Neural cell (in vitro differentiated cells): ENCODE measurements at regions not wholly inside any gene's neighbourhood (a gene's known extent, or its start where the extent isn't known, plus 50 kb on each side); places are given as distances from the start of the nearest gene placed in this dataset.

Experiments
- H2AFZ ChIP-seq: fragments of 200-600, 300-800 bp; sonication (generic), shearing (Covaris generic); 2 replicates; pipeline ENCODE4 v1.6.0; 2014; ENCODE audit warnings: low read depth, mild to moderate bottlenecking, antibody characterized with exemption, low read length, moderate library complexity
- H3F3A ChIP-seq: fragments of 200-600 bp; shearing (Covaris generic); 2 replicates; pipeline ENCODE4 v1.6.1; 2016; ENCODE audit warnings: mild to moderate bottlenecking, moderate library complexity, mixed read lengths, antibody characterized with exemption, low read length; ENCODE audit not compliant: insufficient read depth, poor library complexity, severe bottlenecking
- H3K27ac ChIP-seq: fragments of 200-600, 300-800 bp; sonication (generic), shearing (Covaris generic); 2 replicates; pipeline ENCODE4 v1.5.1; 2014; ENCODE audit warnings: mild to moderate bottlenecking, low read length, moderate library complexity
- H3K27me3 ChIP-seq: fragments of 300-800, 200-600 bp; sonication (generic), shearing (Covaris generic); 2 replicates; pipeline ENCODE4 v1.6.0; 2014; ENCODE audit warnings: mild to moderate bottlenecking, low read depth, low read length, moderate library complexity; ENCODE audit not compliant: insufficient read depth
- H3K36me3 ChIP-seq: fragments of 300-800, 200-600 bp; sonication (generic), shearing (Covaris generic); 2 replicates; pipeline ENCODE4 v1.5.1; 2014; ENCODE audit warnings: mild to moderate bottlenecking, antibody characterized with exemption, low read length, moderate library complexity; ENCODE audit not compliant: insufficient read depth
- H3K4me2 ChIP-seq: fragments of 300-800, 200-600 bp; sonication (generic), shearing (Covaris generic); 2 replicates; pipeline ENCODE4 v1.6.0; 2014; ENCODE audit warnings: mild to moderate bottlenecking, low read length
- H3K4me3 ChIP-seq: fragments of 300-800, 200-600 bp; sonication (generic), shearing (Covaris generic); 2 replicates; pipeline ENCODE4 v1.5.1; 2014; ENCODE audit warnings: mild to moderate bottlenecking, low read length, moderate library complexity
- H3K79me2 ChIP-seq: fragments of 200-600 bp; shearing (Covaris generic); replicated peaks from 2 replicates; pipeline ENCODE4 v1.6.0; 2014; ENCODE audit warnings: mild to moderate bottlenecking, low read length, moderate library complexity; ENCODE audit not compliant: insufficient read depth
- H3K9ac ChIP-seq: fragments of 300-800, 200-600 bp; sonication (generic), shearing (Covaris generic); 2 replicates; pipeline ENCODE4 v1.6.1; 2016; ENCODE audit warnings: mild to moderate bottlenecking, low read length, mixed read lengths
- H3K9me2 ChIP-seq: fragments of 200-600 bp; shearing (Covaris generic); 2 replicates; pipeline ENCODE4 v1.6.1; 2016; ENCODE audit warnings: mild to moderate bottlenecking, low read length, mixed read lengths; ENCODE audit not compliant: insufficient read depth
- H3K9me3 ChIP-seq: fragments of 200-600, 300-800 bp; sonication (generic), shearing (Covaris generic); 2 replicates; pipeline ENCODE4 v1.6.1; 2016; ENCODE audit warnings: mild to moderate bottlenecking, mixed run types, low read length, moderate library complexity, mixed read lengths
- H4K20me1 ChIP-seq: fragments of 200-600 bp; shearing (Covaris generic); 2 replicates; pipeline ENCODE4 v1.6.1; 2016; ENCODE audit warnings: mild to moderate bottlenecking, mixed run types; ENCODE audit not compliant: insufficient read depth
- EP300 ChIP-seq: fragments of 450-650 bp; conservative IDR thresholded peaks from 2 replicates; pipeline ENCODE4 v1.6.1; 2014; ENCODE audit warnings: antibody characterized with exemption, mild to moderate bottlenecking, moderate library complexity; ENCODE audit not compliant: poor library complexity, severe bottlenecking
- EZH2 ChIP-seq: fragments of 200-600, 300-800 bp; shearing (Covaris generic), sonication (generic); IDR thresholded peaks from 2 replicates; pipeline ENCODE4 v1.6.1; 2014; ENCODE audit warnings: antibody characterized with exemption, low read length, borderline replicate concordance, mild to moderate bottlenecking; ENCODE audit not compliant: insufficient read depth, poor library complexity, severe bottlenecking
- POLR2AphosphoS5 ChIP-seq: IDR thresholded peaks from 2 replicates; pipeline ENCODE4 v1.6.1; 2012
- RAD21 ChIP-seq: fragments of 450-650 bp; conservative IDR thresholded peaks from 2 replicates; pipeline ENCODE4 v1.6.1; 2014; ENCODE audit warnings: antibody characterized with exemption, mild to moderate bottlenecking, moderate library complexity
- SMC3 ChIP-seq: fragments of 450-650 bp; conservative IDR thresholded peaks from 2 replicates; pipeline ENCODE4 v1.6.1; 2014; ENCODE audit warnings: antibody characterized with exemption, mild to moderate bottlenecking, moderate library complexity; ENCODE audit not compliant: poor library complexity
- TAF1 ChIP-seq: IDR thresholded peaks from 2 replicates; pipeline ENCODE4 v1.6.1; 2012; ENCODE audit warnings: low read depth
- TF ChIP-seq, protein P1 (sequence below): IDR thresholded peaks from 2 replicates; pipeline ENCODE4 v1.6.1; 2012; ENCODE audit warnings: borderline replicate concordance
- TF ChIP-seq, protein P2 (sequence below): fragments of 450-650 bp; IDR thresholded peaks from 2 replicates; pipeline ENCODE4 v1.5.1; 2014; ENCODE audit warnings: antibody characterized with exemption, mild to moderate bottlenecking, moderate library complexity; ENCODE audit not compliant: poor library complexity, severe bottlenecking

DNA sequence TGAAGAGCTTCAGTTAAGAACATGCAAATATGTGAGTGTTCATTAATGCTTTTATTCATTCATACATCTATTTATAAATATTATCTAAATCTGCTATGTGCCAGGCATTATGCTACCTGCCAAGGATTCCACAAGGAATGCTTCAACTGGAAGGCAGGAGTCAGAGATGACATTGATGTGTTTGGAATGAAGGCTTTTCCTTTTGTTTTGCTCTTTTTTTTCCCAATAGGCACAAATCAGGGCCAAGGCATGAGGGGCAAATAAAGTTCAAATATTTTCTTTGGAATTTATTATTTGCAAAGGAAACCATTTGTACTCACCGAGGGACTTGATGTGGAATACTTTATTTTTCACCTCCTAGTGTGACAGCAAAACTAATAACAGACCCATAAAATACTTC, 530.3 kb downstream of the ARL4A start:
- Histone ChIP-seq H3K27ac (no peak overlapping the region), H4K20me1 (no peaks in the 10 kb centered on the region), H3F3A (no peaks in the 10 kb centered on the region), H3K9me2 (no peaks in the 10 kb centered on the region), H3K27me3 (no peaks in the 10 kb centered on the region), H3K79me2 (no peaks in the 10 kb centered on the region), H3K4me2 (no peak overlapping the region), H3K36me3 (no peaks in the 10 kb centered on the region), H3K9me3 (no peaks in the 10 kb centered on the region), H3K4me3 (no peak overlapping the region), H3K9ac (no peak overlapping the region), H2AFZ (no peak overlapping the region)
- TF ChIP-seq, protein P1, sequence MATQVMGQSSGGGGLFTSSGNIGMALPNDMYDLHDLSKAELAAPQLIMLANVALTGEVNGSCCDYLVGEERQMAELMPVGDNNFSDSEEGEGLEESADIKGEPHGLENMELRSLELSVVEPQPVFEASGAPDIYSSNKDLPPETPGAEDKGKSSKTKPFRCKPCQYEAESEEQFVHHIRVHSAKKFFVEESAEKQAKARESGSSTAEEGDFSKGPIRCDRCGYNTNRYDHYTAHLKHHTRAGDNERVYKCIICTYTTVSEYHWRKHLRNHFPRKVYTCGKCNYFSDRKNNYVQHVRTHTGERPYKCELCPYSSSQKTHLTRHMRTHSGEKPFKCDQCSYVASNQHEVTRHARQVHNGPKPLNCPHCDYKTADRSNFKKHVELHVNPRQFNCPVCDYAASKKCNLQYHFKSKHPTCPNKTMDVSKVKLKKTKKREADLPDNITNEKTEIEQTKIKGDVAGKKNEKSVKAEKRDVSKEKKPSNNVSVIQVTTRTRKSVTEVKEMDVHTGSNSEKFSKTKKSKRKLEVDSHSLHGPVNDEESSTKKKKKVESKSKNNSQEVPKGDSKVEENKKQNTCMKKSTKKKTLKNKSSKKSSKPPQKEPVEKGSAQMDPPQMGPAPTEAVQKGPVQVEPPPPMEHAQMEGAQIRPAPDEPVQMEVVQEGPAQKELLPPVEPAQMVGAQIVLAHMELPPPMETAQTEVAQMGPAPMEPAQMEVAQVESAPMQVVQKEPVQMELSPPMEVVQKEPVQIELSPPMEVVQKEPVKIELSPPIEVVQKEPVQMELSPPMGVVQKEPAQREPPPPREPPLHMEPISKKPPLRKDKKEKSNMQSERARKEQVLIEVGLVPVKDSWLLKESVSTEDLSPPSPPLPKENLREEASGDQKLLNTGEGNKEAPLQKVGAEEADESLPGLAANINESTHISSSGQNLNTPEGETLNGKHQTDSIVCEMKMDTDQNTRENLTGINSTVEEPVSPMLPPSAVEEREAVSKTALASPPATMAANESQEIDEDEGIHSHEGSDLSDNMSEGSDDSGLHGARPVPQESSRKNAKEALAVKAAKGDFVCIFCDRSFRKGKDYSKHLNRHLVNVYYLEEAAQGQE = peak; percentile 97
- TF ChIP-seq POLR2AphosphoS5 (peak; percentile 52), TAF1 (no peak), EZH2 (no peak), SMC3 (no peak), EP300 (peak; percentile 75)
- TF ChIP-seq, protein P2, sequence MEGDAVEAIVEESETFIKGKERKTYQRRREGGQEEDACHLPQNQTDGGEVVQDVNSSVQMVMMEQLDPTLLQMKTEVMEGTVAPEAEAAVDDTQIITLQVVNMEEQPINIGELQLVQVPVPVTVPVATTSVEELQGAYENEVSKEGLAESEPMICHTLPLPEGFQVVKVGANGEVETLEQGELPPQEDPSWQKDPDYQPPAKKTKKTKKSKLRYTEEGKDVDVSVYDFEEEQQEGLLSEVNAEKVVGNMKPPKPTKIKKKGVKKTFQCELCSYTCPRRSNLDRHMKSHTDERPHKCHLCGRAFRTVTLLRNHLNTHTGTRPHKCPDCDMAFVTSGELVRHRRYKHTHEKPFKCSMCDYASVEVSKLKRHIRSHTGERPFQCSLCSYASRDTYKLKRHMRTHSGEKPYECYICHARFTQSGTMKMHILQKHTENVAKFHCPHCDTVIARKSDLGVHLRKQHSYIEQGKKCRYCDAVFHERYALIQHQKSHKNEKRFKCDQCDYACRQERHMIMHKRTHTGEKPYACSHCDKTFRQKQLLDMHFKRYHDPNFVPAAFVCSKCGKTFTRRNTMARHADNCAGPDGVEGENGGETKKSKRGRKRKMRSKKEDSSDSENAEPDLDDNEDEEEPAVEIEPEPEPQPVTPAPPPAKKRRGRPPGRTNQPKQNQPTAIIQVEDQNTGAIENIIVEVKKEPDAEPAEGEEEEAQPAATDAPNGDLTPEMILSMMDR = no peak

DNA sequence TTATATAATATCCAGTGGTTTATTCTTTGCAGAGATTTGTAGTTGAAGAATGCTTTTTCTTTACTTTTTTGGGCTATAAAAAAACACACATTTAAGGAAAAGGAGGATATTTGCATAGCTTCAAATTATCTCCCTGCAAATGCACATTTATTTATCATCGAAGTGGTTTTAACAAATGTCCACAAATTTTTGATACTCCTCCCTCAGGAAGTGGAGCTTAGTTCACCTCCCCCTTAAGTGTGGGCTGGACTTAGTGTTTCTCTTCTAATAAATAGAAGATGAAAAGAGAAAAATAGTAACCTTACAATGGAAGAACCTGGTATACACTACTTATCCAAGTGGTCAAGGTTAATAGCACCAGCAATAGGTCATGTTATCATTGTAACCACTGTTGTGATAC, 537.6 kb downstream of the ARL4A start:
- Histone ChIP-seq H3K4me2 (no peak overlapping the region), H3K36me3 (no peaks in the 10 kb centered on the region), H3K9me2 (no peaks in the 10 kb centered on the region), H3K79me2 (no peaks in the 10 kb centered on the region), H3K4me3 (no peak overlapping the region), H2AFZ (no peak overlapping the region), H3K27me3 (no peaks in the 10 kb centered on the region), H3K27ac (no peak overlapping the region), H4K20me1 (no peaks in the 10 kb centered on the region), H3K9me3 (no peaks in the 10 kb centered on the region), H3F3A (no peaks in the 10 kb centered on the region), H3K9ac (no peak overlapping the region)
- TF ChIP-seq RAD21 (no peak), EZH2 (no peak), POLR2AphosphoS5 (no peak), EP300 (no peak)
- TF ChIP-seq, protein P2 = no peak
